GM08714 (cell line): ENCODE measurements at regions not wholly inside any gene's neighbourhood (a gene's known extent, or its start where the extent isn't known, plus 50 kb on each side); places are given as distances from the start of the nearest gene placed in this dataset.
"Not testable (repeated sequence)": the region's sequence is repeated elsewhere in the genome, so short reads cannot be mapped to it uniquely, and the experiment has no call there.

ENCODE experiments used
- H3K4me3 ChIP-seq: fragments of 200-500 bp; sonication (Bioruptor generic); 2 replicates; pipeline ENCODE4 v1.5.1; 2014; ENCODE audit warnings: mild to moderate bottlenecking, low read length, inconsistent platforms
- ZNF274 ChIP-seq: IDR thresholded peaks from 2 replicates; pipeline ENCODE4 v1.6.1; 2012; ENCODE audit warnings: mild to moderate bottlenecking, low read depth, low read length

GRCh38 chr5:8824371-8824770 lies 721.5 kb downstream of the SEMA5A start:
- TF ChIP-seq ZNF274, result no peak
- no peak overlapping the region for H3K4me3 ChIP-seq

DNA sequence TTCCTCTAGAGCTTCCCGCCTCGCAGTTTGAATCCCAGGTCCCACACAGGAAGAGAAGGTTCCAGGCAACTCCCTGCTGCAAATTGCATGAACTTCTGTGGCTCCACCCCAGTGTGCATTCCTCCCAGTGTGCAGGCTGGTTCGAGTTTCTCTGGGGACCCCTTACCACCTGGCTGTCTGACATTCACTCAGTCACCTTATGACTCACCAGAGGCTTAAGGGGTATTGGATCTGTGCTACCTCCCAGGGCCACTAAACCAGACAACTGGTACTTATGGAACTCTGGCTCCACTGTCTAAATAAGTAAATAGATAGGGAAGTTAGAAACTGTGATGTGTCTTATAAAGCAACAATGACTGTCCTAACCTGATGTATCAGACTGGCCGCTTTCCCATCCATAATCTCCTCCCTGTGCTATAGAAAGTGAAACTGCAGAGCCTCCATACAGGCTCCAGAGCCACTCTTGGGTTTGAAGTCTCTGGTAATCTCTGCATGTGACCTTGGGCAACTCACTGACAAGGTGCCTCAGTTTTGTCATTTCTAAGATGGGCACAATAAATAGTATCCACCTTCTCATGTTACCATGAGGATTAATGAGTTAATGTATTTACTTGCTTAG lies 720.6 kb downstream of the SEMA5A start:
- no peak for TF ChIP-seq ZNF274
- H3K4me3 ChIP-seq, result no peak overlapping the region

DNA sequence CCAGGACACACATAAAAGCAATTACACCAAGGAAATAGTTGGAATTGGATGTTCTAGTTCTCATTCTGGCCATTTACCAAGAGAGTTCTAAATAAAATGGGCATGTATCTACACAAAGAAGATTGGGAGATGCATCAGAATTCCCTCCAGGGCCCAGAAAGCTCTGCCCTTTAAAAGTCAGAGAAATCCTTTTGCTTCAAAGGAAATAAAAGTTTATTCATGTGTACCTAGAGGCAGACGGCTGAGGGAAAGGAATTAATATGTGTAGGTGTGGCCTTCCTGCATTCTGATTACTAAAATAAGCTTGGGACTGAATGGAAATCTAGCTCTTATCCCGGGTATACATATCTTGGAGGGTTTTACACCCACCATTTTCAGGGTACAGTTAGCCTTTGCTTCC lies 719.4 kb downstream of the SEMA5A start:
- no peak overlapping the region for H3K4me3 ChIP-seq
- no peak for TF ChIP-seq ZNF274

GRCh38 chr5:8827696-8828095 lies 718.2 kb downstream of the SEMA5A start:
- no peak for TF ChIP-seq ZNF274
- H3K4me3 ChIP-seq, result no peak overlapping the region

GRCh38 chr5:8828596-8829322 lies 717.1 kb downstream of the SEMA5A start:
- no peak for TF ChIP-seq ZNF274

GRCh38 chr5:8829323-8830029 lies 716.4 kb downstream of the SEMA5A start:
- TF ChIP-seq ZNF274, result no peak
- H3K4me3 ChIP-seq, result no peak overlapping the region

More at GRCh38 chr5:8828596-8829322, 717.1 kb downstream of the SEMA5A start:
- H3K4me3 ChIP-seq, result no peak overlapping the region

DNA sequence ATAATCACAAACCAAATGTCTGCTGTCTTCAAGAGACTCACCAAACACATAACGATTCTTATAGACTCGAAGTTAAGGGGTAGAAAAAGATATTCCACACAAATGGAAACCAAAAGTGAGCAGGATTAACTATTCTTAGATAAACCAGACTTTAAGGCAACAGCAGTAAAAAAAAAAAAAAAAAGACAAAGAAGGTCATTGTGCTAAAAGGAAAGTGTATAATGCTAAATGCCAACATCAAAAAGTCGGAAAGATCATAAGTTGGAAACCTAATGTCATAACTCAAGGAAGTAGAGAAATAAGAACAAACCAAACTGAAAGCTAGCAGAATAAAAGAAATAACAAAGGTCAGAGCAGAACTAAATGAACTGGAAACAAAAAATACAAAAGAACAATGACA lies 714.6 kb downstream of the SEMA5A start:
- TF ChIP-seq ZNF274, result no peak
- no peak overlapping the region for H3K4me3 ChIP-seq

DNA sequence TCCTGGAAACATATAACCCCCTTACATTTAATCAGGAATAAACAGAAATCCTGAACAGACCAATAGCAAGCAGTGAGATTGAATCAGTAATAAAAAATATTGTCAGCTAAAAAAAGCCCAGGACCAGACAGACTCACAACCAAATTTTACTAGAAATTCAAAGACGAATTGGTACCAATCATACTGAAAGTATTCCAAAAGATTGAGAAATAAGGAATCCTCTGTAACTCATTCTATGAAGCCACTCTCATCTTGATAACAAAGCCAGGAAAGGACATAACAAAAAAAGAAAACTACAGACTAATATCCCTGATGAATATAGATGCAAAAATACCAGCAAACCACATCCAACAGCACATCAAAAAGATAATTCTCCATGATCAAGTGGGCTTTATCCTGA lies 714.0 kb downstream of the SEMA5A start:
- no peak overlapping the region for H3K4me3 ChIP-seq
- no peak for TF ChIP-seq ZNF274

GRCh38 chr5:8839361-8840055 lies 706.4 kb downstream of the SEMA5A start:
- no peak for TF ChIP-seq ZNF274
- H3K4me3 ChIP-seq, result no peak overlapping the region

- no peak overlapping the region for H3K4me3 ChIP-seq
- no peak for TF ChIP-seq ZNF274
Observed at GRCh38 chr5:8840237-8840636, 705.6 kb downstream of the SEMA5A start.

- not testable (repeated sequence) for H3K4me3 ChIP-seq
Observed at GRCh38 chr5:8840746-8841145, 705.1 kb downstream of the SEMA5A start.

- TF ChIP-seq ZNF274, result no peak
- no peak overlapping the region for H3K4me3 ChIP-seq
Observed at GRCh38 chr5:8842971-8843551, 702.8 kb downstream of the SEMA5A start.

DNA sequence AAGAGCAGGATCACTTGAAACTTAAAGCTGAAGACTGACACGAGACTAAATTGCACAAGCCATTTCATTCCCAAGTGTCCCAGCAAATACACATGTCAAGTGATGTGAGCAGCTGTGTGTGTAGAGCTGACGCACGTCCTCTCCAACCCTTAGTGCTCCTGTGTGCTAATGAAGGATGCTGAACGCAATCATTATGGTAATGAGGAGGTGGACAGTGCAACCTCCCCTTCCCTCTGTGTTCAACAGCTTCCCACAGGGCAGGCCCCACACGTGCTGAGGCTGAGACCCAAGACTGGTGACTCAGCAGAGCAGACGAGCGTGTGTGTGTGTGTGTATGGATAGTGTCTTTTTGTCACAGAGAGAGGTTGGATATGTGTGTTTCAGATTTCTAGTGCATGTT lies 702.1 kb downstream of the SEMA5A start:
- no peak overlapping the region for H3K4me3 ChIP-seq
- no peak for TF ChIP-seq ZNF274

- no peak for TF ChIP-seq ZNF274
- H3K4me3 ChIP-seq, result no peak overlapping the region
Observed at GRCh38 chr5:8844206-8844605, 701.7 kb downstream of the SEMA5A start.

- no peak overlapping the region for H3K4me3 ChIP-seq
- no peak for TF ChIP-seq ZNF274
Observed at GRCh38 chr5:8844847-8845246, 701.0 kb downstream of the SEMA5A start.
